ENCODE measurements at regions not wholly inside any gene's neighbourhood (a gene's known extent, or its start where the extent isn't known, plus 50 kb on each side); places are given as distances from the start of the nearest gene placed in this dataset.

- Histone ChIP-seq H3K4ac (ENCODE audit: low read depth, low read length) (no peak overlapping the region), H2AK5ac (ENCODE audit: low read depth, low read length) (no peak overlapping the region), H3K9ac (ENCODE audit: low read depth, low read length) (no peak overlapping the region), H4K8ac (ENCODE audit: low read depth in 2 of 2, low read length in 2 of 2) (no peak overlapping the region), H3K4me3 (ENCODE audit: insufficient read depth, low read depth, low read length) (no peak overlapping the region), H2AFZ (replicated peaks; ENCODE audit: low read length, poor library complexity) (no peak overlapping the region), H3K14ac (replicated peaks; ENCODE audit: low read depth, low read length) (no peak overlapping the region), H4K91ac (ENCODE audit: insufficient read depth, low read depth, low read length) (no peak overlapping the region), H3K18ac (ENCODE audit: low read depth, low read length) (no peak overlapping the region), H2BK15ac (ENCODE audit: low read depth, low read length) (no peak overlapping the region), H3K23ac (ENCODE audit: low read depth, low read length) (no peak overlapping the region), H3K4me1 (ENCODE audit: control insufficient read depth, insufficient read depth, low read length) (peaks cover 3% of the 10 kb centered on the region; the same call in 1 of the 2 replicates), H3K27me3 (ENCODE audit: control insufficient read depth, insufficient read depth, low read length) (no peaks in the 10 kb centered on the region), H3K9me3 (ENCODE audit: control insufficient read depth, insufficient read depth, low read length) (peaks cover 5% of the 10 kb centered on the region; the same call in 1 of the 2 replicates), H4K20me1 (ENCODE audit: insufficient read depth, low read length) (no peaks in the 10 kb centered on the region), H3K79me1 (ENCODE audit: low read depth in 1 of 2, low read length in 2 of 2) (no peaks in the 10 kb centered on the region), H4K5ac (ENCODE audit: low read depth, low read length) (no peak overlapping the region), H3K36me3 (ENCODE audit: control insufficient read depth, insufficient read depth, low read length) (no peaks in the 10 kb centered on the region), H3K4me2 (ENCODE audit: low read depth, low read length) (no peak overlapping the region), H2BK20ac (ENCODE audit: low read depth, low read length) (no peak overlapping the region), H3K9me1 (ENCODE audit: insufficient read depth, low read length) (no peaks in the 10 kb centered on the region), H3K56ac (ENCODE audit: extremely low read depth, insufficient read depth, low read length) (no peak overlapping the region), H3K27ac (ENCODE audit: insufficient read depth, low read length) (no peak overlapping the region), H2BK5ac (ENCODE audit: low read depth, low read length, poor library complexity, severe bottlenecking) (no peak overlapping the region), H2BK120ac (ENCODE audit: low read depth, low read length) (no peak overlapping the region), H2AK9ac (replicated peaks; ENCODE audit: low read depth, low read length, poor library complexity) (no peak overlapping the region)
- ChIA-PET POLR2A (ENCODE audit: unreplicated experiment) (no interaction called here), CTCF (no interaction called here)
- no peak for TF ChIP-seq USF2 (IDR thresholded peaks at IDR 0.05; ENCODE audit: low read depth, low read length)
- no peak for TF ChIP-seq RCOR1 (IDR thresholded peaks at IDR 0.05; ENCODE audit: insufficient replicate concordance, low read length)
- TF ChIP-seq FOS (IDR thresholded peaks at IDR 0.05; ENCODE audit: low read depth, low read length), result no peak
- TF ChIP-seq CHD1 (IDR thresholded peaks at IDR 0.05; ENCODE audit: low read depth, low read length), result no peak
- TF ChIP-seq CTCF (conservative IDR thresholded peaks at IDR 0.05; ENCODE audit: low read depth, low read length), result no peak
- ATAC-seq (ENCODE audit: low read depth) (no peak), DNase-seq (no peak)
- dilution Hi-C loops (cut with HindIII; ENCODE audit: low sequenced_read_pairs, unreplicated experiment) (no loop called here), intact Hi-C loops (cut with micrococcal nuclease) (no loop called here), in situ Hi-C loops (cut with MboI; ENCODE audit: low sequenced_read_pairs) (no loop called here)
- no TSS peak for BruUV-seq (replicated peaks)
- WGBS, 2 experiments (ENCODE audit: extremely low coverage in 2 of 2, insufficient read length in 1 of 2), result no CpG with 5 or more reads among the region's 5 CpGs
Observed at GRCh38 chr12:19032826-19033225, 96.7 kb upstream of the PLEKHA5 start.

All from IMR-90 (cell line).